H1 (cell line): ENCODE measurements at regions not wholly inside any gene's neighbourhood (a gene's known extent, or its start where the extent isn't known, plus 50 kb on each side); places are given as distances from the start of the nearest gene placed in this dataset.

Source experiments
- CTCF ChIA-PET: fragments of 300-600 bp; sonication (Branson Sonifier 250); formaldehyde crosslinking; loops from one replicate; lab custom pipeline; 2021; ENCODE audit not compliant: partially characterized antibody; lab: Charles Lee
- POLR2A ChIA-PET: fragments of 300-600 bp; sonication (Branson Sonifier 250); formaldehyde crosslinking; loops from one replicate; lab custom pipeline; 2021; ENCODE audit warnings: inconsistent platforms; ENCODE audit not compliant: partially characterized antibody; lab: Charles Lee
- DNase-seq, 2 experiments: peaks; one replicate each; pipeline versions ENCODE4 v3.0.0 to v3.0.0-alpha.2; 2010 to 2022; ENCODE audit warnings: low spot score in 2 of 2, low read depth in 1 of 2, mixed read lengths in 1 of 2
- FAIRE-seq: peaks from 2 replicates; lab custom pipeline; 2011; peaks lifted over from hg19 to GRCh38; lab: Jason Lieb, UNC
- H2AFZ ChIP-seq: 2 replicates; pipeline ENCODE4 v1.8.1; 2012; ENCODE audit warnings: low read length, inconsistent platforms
- H2AK5ac ChIP-seq: 2 replicates; pipeline ENCODE4 v1.6.1; 2013; ENCODE audit warnings: low read depth, low read length
- H2BK120ac ChIP-seq: replicated peaks from 2 replicates; pipeline ENCODE3; 2013; ENCODE audit warnings: low read depth, low read length, inconsistent platforms
- H2BK12ac ChIP-seq: 2 replicates; pipeline ENCODE4 v1.6.1; 2013; ENCODE audit warnings: low read depth, low read length
- H2BK15ac ChIP-seq: 2 replicates; pipeline ENCODE4 v1.6.1; 2013; ENCODE audit warnings: low read length
- H2BK20ac ChIP-seq: 2 replicates; pipeline ENCODE4 v1.6.1; 2013; ENCODE audit warnings: low read length
- H2BK5ac ChIP-seq: 2 replicates; pipeline ENCODE4 v1.6.1; 2013; ENCODE audit warnings: low read depth, low read length
- H3K14ac ChIP-seq: 2 replicates; pipeline ENCODE4 v1.6.1; 2013; ENCODE audit warnings: inconsistent platforms; ENCODE audit not compliant: insufficient read length
- H3K18ac ChIP-seq: 2 replicates; pipeline ENCODE4 v1.6.1; 2013; ENCODE audit warnings: low read length; ENCODE audit errors: extremely low read depth
- H3K23ac ChIP-seq: 2 replicates; pipeline ENCODE4 v1.6.1; 2013; ENCODE audit warnings: inconsistent platforms; ENCODE audit not compliant: insufficient read length
- H3K23me2 ChIP-seq: 2 replicates; pipeline ENCODE4 v1.6.1; 2013; ENCODE audit warnings: low read depth, low read length
- H3K27ac ChIP-seq: 2 replicates; pipeline ENCODE4 v1.6.1; 2011; ENCODE audit warnings: low read depth, low read length, inconsistent platforms
- H3K27me3 ChIP-seq, 4 experiments: replicated peaks in 1 of 4; 1 replicate in 1 of 4; 2 replicates in 3 of 4; pipeline versions ENCODE4 v1.6.1 to v1.8.1; 2011 to 2013; ENCODE audit warnings: low read length in 3 of 4, mild to moderate bottlenecking in 3 of 4, inconsistent platforms in 2 of 4, mixed read lengths in 2 of 4, moderate library complexity in 1 of 4; ENCODE audit not compliant: control insufficient read depth in 3 of 4, insufficient read depth in 3 of 4; ENCODE audit errors: extremely low read depth in 1 of 4
- H3K36me3 ChIP-seq, 4 experiments: 2 replicates each; pipeline versions ENCODE4 v1.6.1 to v1.8.1; 2011 to 2013; ENCODE audit warnings: mild to moderate bottlenecking in 4 of 4, low read length in 3 of 4, moderate library complexity in 2 of 4, control low read depth in 1 of 4, inconsistent platforms in 1 of 4; ENCODE audit not compliant: insufficient read depth in 4 of 4, control insufficient read depth in 2 of 4
- H3K4ac ChIP-seq: replicated peaks from 2 replicates; pipeline ENCODE3; 2013; ENCODE audit warnings: low read length, low read depth, mixed read lengths, inconsistent platforms; ENCODE audit not compliant: insufficient read length
- H3K4me1 ChIP-seq, 4 experiments: replicated peaks in 1 of 4; 1 replicate in 1 of 4; 2 replicates in 3 of 4; pipeline versions ENCODE4 v1.6.1 to v1.8.1; 2011 to 2013; ENCODE audit warnings: low read length in 3 of 4, inconsistent platforms in 2 of 4, mixed read lengths in 1 of 4; ENCODE audit not compliant: insufficient read depth in 4 of 4, control insufficient read depth in 3 of 4
- H3K4me2 ChIP-seq, 2 experiments: 2 replicates each; pipeline versions ENCODE4 v1.6.1 to v1.8.1; 2011 to 2013; ENCODE audit warnings: low read depth in 2 of 2, low read length in 2 of 2, control low read depth in 1 of 2, inconsistent platforms in 1 of 2, mild to moderate bottlenecking in 1 of 2; ENCODE audit not compliant: insufficient read depth in 1 of 2
- H3K4me3 ChIP-seq, 4 experiments: fragments of 200-600, 300-600 bp in 1 of 4; sonication (generic), shearing (Covaris generic), sonication (Bioruptor Twin) in 1 of 4; 2 replicates each; pipeline versions ENCODE4 v1.5.1 to v1.8.1; 2011 to 2016; ENCODE audit warnings: low read length in 4 of 4, low read depth in 3 of 4, control low read depth in 2 of 4, inconsistent platforms in 2 of 4, mild to moderate bottlenecking in 2 of 4, mixed read lengths in 1 of 4, moderate library complexity in 1 of 4; ENCODE audit not compliant: insufficient read depth in 2 of 4; ENCODE audit errors: extremely low read depth in 1 of 4
- H3K56ac ChIP-seq: replicated peaks from 2 replicates; pipeline ENCODE3; 2013; ENCODE audit warnings: low read depth, mild to moderate bottlenecking, mixed read lengths, low read length, inconsistent platforms; ENCODE audit not compliant: insufficient read length
- H3K79me1 ChIP-seq: 2 replicates; pipeline ENCODE4 v1.6.1; 2013; ENCODE audit warnings: low read depth, low read length, control low read depth
- H3K79me2 ChIP-seq, 2 experiments: 2 replicates each; pipeline versions ENCODE4 v1.6.1 to v1.8.1; 2012 to 2013; ENCODE audit warnings: low read length in 2 of 2, mild to moderate bottlenecking in 2 of 2, inconsistent platforms in 1 of 2; ENCODE audit not compliant: insufficient read depth in 2 of 2, control insufficient read depth in 1 of 2
- H3K9ac ChIP-seq, 4 experiments: replicated peaks in 1 of 4; 1 replicate in 1 of 4; 2 replicates in 3 of 4; pipeline versions ENCODE4 v1.6.1 to v1.8.1; 2011 to 2013; ENCODE audit warnings: low read depth in 3 of 4, low read length in 3 of 4, control low read depth in 2 of 4, mild to moderate bottlenecking in 2 of 4, moderate library complexity in 2 of 4, inconsistent platforms in 1 of 4; ENCODE audit errors: extremely low read depth in 1 of 4
- H3K9me3 ChIP-seq, 2 experiments: 2 replicates each; pipeline versions ENCODE4 v1.6.1 to v1.8.1; 2012 to 2013; ENCODE audit warnings: mild to moderate bottlenecking in 2 of 2, moderate library complexity in 2 of 2, control low read depth in 1 of 2, inconsistent platforms in 1 of 2, low read depth in 1 of 2, low read length in 1 of 2, mixed read lengths in 1 of 2; ENCODE audit not compliant: insufficient read depth in 2 of 2
- H4K20me1 ChIP-seq, 2 experiments: replicated peaks in 1 of 2; 2 replicates each; pipeline versions ENCODE3 to v1.8.1; 2011 to 2013; ENCODE audit warnings: inconsistent platforms in 2 of 2, low read length in 2 of 2, mild to moderate bottlenecking in 1 of 2; ENCODE audit not compliant: insufficient read depth in 2 of 2, control insufficient read depth in 1 of 2
- H4K5ac ChIP-seq: 2 replicates; pipeline ENCODE4 v1.6.1; 2013; ENCODE audit warnings: low read length, low read depth, mixed read lengths, inconsistent platforms; ENCODE audit not compliant: insufficient read length
- H4K8ac ChIP-seq: 2 replicates; pipeline ENCODE4 v1.8.0; 2013; ENCODE audit warnings: mild to moderate bottlenecking, moderate library complexity, low read length, inconsistent platforms; ENCODE audit not compliant: insufficient read depth; ENCODE audit errors: extremely low read depth
- H4K91ac ChIP-seq: replicated peaks from 2 replicates; pipeline ENCODE3; 2013; ENCODE audit warnings: low read length, mixed read lengths, inconsistent platforms; ENCODE audit not compliant: insufficient read length
- ATF2 ChIP-seq: IDR thresholded peaks from 2 replicates; pipeline ENCODE4 v1.6.1; 2012; ENCODE audit warnings: low read length, inconsistent platforms
- BCL11A ChIP-seq, 2 experiments: IDR thresholded peaks; one replicate each; pipeline ENCODE4 v1.6.1; 2011; ENCODE audit warnings: low read depth in 2 of 2, low read length in 2 of 2, mild to moderate bottlenecking in 2 of 2
- CBX8 ChIP-seq: fragments of 300-800, 300-1000 bp; sonication (generic); IDR thresholded peaks from 2 replicates; pipeline ENCODE4 v1.7.1; 2016; ENCODE audit warnings: low read depth, low read length, borderline replicate concordance
- KDM4A ChIP-seq: IDR thresholded peaks from one replicate; pipeline ENCODE4 v1.7.1; 2012; ENCODE audit warnings: low read depth, mild to moderate bottlenecking, moderate library complexity, low read length, inconsistent platforms; ENCODE audit not compliant: severe bottlenecking
- KDM5A ChIP-seq: fragments of 200-600 bp; IDR thresholded peaks from 2 replicates; pipeline ENCODE4 v1.7.1; 2012; ENCODE audit warnings: mild to moderate bottlenecking, low read length, inconsistent platforms, mixed read lengths
- MAFK ChIP-seq: IDR thresholded peaks from 2 replicates; pipeline ENCODE4 v1.6.1; 2012; ENCODE audit warnings: low read depth, mild to moderate bottlenecking, improper control_type of control experiment, low read length
- NANOG ChIP-seq: IDR thresholded peaks from 2 replicates; pipeline ENCODE4 v1.6.1; 2011; ENCODE audit warnings: low read length, low read depth, mild to moderate bottlenecking, inconsistent platforms; ENCODE audit not compliant: insufficient read depth, poor library complexity, severe bottlenecking
- POLR2A ChIP-seq, 2 experiments: IDR thresholded peaks; 1 replicate in 1 of 2; 2 replicates in 1 of 2; pipeline ENCODE4 v1.6.1; 2011; ENCODE audit warnings: low read depth in 2 of 2, low read length in 2 of 2, mild to moderate bottlenecking in 2 of 2; ENCODE audit errors: control extremely low read depth in 1 of 2
- POLR2AphosphoS5 ChIP-seq: IDR thresholded peaks from 2 replicates; pipeline ENCODE4 v1.6.1; 2011; ENCODE audit warnings: low read depth, low read length
- SAP30 ChIP-seq: fragments of 300-600 bp; sonication (generic); IDR thresholded peaks from 2 replicates; pipeline ENCODE4 v1.7.1; 2012; ENCODE audit warnings: low read length, moderate library complexity, mild to moderate bottlenecking, inconsistent platforms; ENCODE audit not compliant: insufficient read depth, insufficient replicate concordance
- SIRT6 ChIP-seq: IDR thresholded peaks from one replicate; pipeline ENCODE4 v1.7.1; 2012; ENCODE audit warnings: low read length, inconsistent platforms
- SP1 ChIP-seq: IDR thresholded peaks from 2 replicates; pipeline ENCODE4 v1.6.1; 2011; ENCODE audit warnings: low read depth, low read length
- USF2 ChIP-seq: IDR thresholded peaks from 2 replicates; pipeline ENCODE4 v1.6.1; 2011; ENCODE audit warnings: low read length, improper control_type of control experiment
- WGBS, 2 experiments: shearing (Covaris generic) in 1 of 2; methylation state at CpG; one replicate each; pipeline versions ENCODE4 v1.1.6 to v1.1.7; 2013 to 2015; ENCODE audit warnings: low lambda C conversion rate in 2 of 2, mixed read lengths in 2 of 2, inconsistent platforms in 1 of 2, low coverage in 1 of 2, missing lambda C conversion rate in 1 of 2; ENCODE audit not compliant: insufficient replicate concordance in 2 of 2, insufficient coverage in 1 of 2, insufficient read length in 1 of 2; ENCODE audit errors: extremely low coverage in 1 of 2, missing lambda C conversion rate in 1 of 2; 5-methylcytosine and 5-hydroxymethylcytosine counted together

GRCh38 chr3:64827431-64827830 is 139.6 kb upstream of the ADAMTS9 start:
- no peaks in the 10 kb centered on the region for H3K9me3 ChIP-seq
- no peaks in the 10 kb centered on the region for H3K27me3 ChIP-seq
- no peak overlapping the region for H2BK12ac ChIP-seq
- no peaks in the 10 kb centered on the region for H3K23me2 ChIP-seq
- FAIRE-seq (no peak), DNase-seq (no peak)
- H2AK5ac ChIP-seq, result no peak overlapping the region
- H3K4me2 ChIP-seq, result no peak overlapping the region
- H3K4me3 ChIP-seq, result no peak overlapping the region
- no peak overlapping the region for H3K18ac ChIP-seq
- no peak overlapping the region for H3K56ac ChIP-seq
- H4K91ac ChIP-seq, result no peak overlapping the region
- WGBS, 2 experiments, result 96% methylated on average over 2 of the region's 2 CpGs; no CpG with 5 or more reads in 1 of the 2 experiments
- no peaks in the 10 kb centered on the region for H4K20me1 ChIP-seq
- no peak overlapping the region for H4K5ac ChIP-seq
- no peaks in the 10 kb centered on the region for H3K36me3 ChIP-seq
- H4K8ac ChIP-seq, result no peak overlapping the region
- H3K9ac ChIP-seq, result no peak overlapping the region
- H3K14ac ChIP-seq, result no peak overlapping the region
- no peak overlapping the region for H2BK5ac ChIP-seq
- H2BK20ac ChIP-seq, result no peak overlapping the region
- H3K27ac ChIP-seq, result no peak overlapping the region
- CTCF ChIA-PET, result interaction anchor here (1.5 kb wide), 1 partner anchor 343 kb away, joined by 3 read pairs; no protein-coding TSS in a partner anchor
- H3K79me1 ChIP-seq, result no peaks in the 10 kb centered on the region
- H3K79me2 ChIP-seq, result no peaks in the 10 kb centered on the region
- no peak overlapping the region for H2AFZ ChIP-seq
- H2BK15ac ChIP-seq, result no peak overlapping the region
- no peak overlapping the region for H3K4ac ChIP-seq
- POLR2A ChIA-PET, result no interaction called here
- no peak overlapping the region for H3K23ac ChIP-seq
- H3K4me1 ChIP-seq, result no peaks in the 10 kb centered on the region
- H2BK120ac ChIP-seq, result no peak overlapping the region
- TF ChIP-seq SAP30, result no peak
- TF ChIP-seq KDM5A, result no peak
- no peak for TF ChIP-seq NANOG
- TF ChIP-seq POLR2AphosphoS5, result no peak
- TF ChIP-seq USF2, result no peak
- TF ChIP-seq MAFK, result no peak
- no peak for TF ChIP-seq SP1
- TF ChIP-seq BCL11A (IDR thresholded peaks at IDR 0.05; ENCODE audit: low read depth in 2 of 2, low read length in 2 of 2), result no peak
- TF ChIP-seq CBX8, result no peak
- no peak for TF ChIP-seq KDM4A
- TF ChIP-seq ATF2, result no peak
- no peak for TF ChIP-seq POLR2A (IDR thresholded peaks at IDR 0.05; ENCODE audit: control extremely low read depth in 1 of 2, low read depth in 2 of 2, low read length in 2 of 2)
- no peak for TF ChIP-seq SIRT6
